Bronchial epithelial cell (primary cell): ENCODE measurements at regions not wholly inside any gene's neighbourhood (a gene's known extent, or its start where the extent isn't known, plus 50 kb on each side); places are given as distances from the start of the nearest gene placed in this dataset.

ENCODE experiments used
- DNase-seq: peaks from one replicate; pipeline ENCODE4 v3.0.0-alpha.2; 2010; ENCODE audit warnings: low read depth
- FAIRE-seq: peaks from 2 replicates; lab custom pipeline; 2011; peaks lifted over from hg19 to GRCh38; lab: Jason Lieb, UNC
- H3K27me3 ChIP-seq: 2 replicates; pipeline ENCODE4 v1.5.1; 2011; ENCODE audit warnings: low read length; ENCODE audit not compliant: control insufficient read depth, insufficient read depth
- H3K36me3 ChIP-seq: 2 replicates; pipeline ENCODE4 v1.5.1; 2011; ENCODE audit warnings: low read length; ENCODE audit not compliant: control insufficient read depth, insufficient read depth
- H3K4me3 ChIP-seq: 2 replicates; pipeline ENCODE4 v1.5.1; 2011; ENCODE audit warnings: mild to moderate bottlenecking, low read depth, low read length, control low read depth
- CTCF ChIP-seq: IDR thresholded peaks from 2 replicates; pipeline ENCODE4 v1.5.1; 2011; ENCODE audit warnings: mild to moderate bottlenecking, moderate library complexity, low read length, control low read depth, inconsistent platforms; ENCODE audit not compliant: insufficient read depth, severe bottlenecking

GRCh38 chr14:100391173-100391572 lies 68.0 kb downstream of the SLC25A47 start:
- no peak for FAIRE-seq
- DNase-seq: no peak

GRCh38 chr14:100391724-100392123 lies 68.6 kb downstream of the SLC25A47 start:
- H3K27me3 ChIP-seq: no peaks in the 10 kb centered on the region
- FAIRE-seq (no peak), DNase-seq (no peak)
- no peak overlapping the region for H3K4me3 ChIP-seq
- no peak for TF ChIP-seq CTCF
- H3K36me3 ChIP-seq: peaks cover 3% of the 10 kb centered on the region

More at GRCh38 chr14:100391173-100391572, 68.0 kb downstream of the SLC25A47 start:
- no peak overlapping the region for H3K4me3 ChIP-seq
- no peaks in the 10 kb centered on the region for H3K27me3 ChIP-seq
- H3K36me3 ChIP-seq: peaks cover 3% of the 10 kb centered on the region
- TF ChIP-seq CTCF: no peak

- H3K27me3 ChIP-seq: no peaks in the 10 kb centered on the region
- H3K4me3 ChIP-seq: no peak overlapping the region
- DNase-seq: no peak
- H3K36me3 ChIP-seq: peaks cover 3% of the 10 kb centered on the region
- TF ChIP-seq CTCF: no peak
- FAIRE-seq: no peak
These were observed 69.2 kb downstream of the SLC25A47 start for GRCh38 chr14:100392356-100392755.

GRCh38 chr14:100393362-100393761 lies 70.2 kb downstream of the SLC25A47 start:
- Histone ChIP-seq H3K4me3 (no peak overlapping the region), H3K36me3 (peaks cover 3% of the 10 kb centered on the region), H3K27me3 (no peaks in the 10 kb centered on the region)
- TF ChIP-seq CTCF: no peak
- DNase-seq (no peak), FAIRE-seq (no peak)

GRCh38 chr14:100393906-100394732 lies 71.0 kb downstream of the SLC25A47 start:
- FAIRE-seq (no peak), DNase-seq (no peak)
- TF ChIP-seq CTCF: no peak
- Histone ChIP-seq H3K4me3 (no peak overlapping the region), H3K36me3 (peaks cover 3% of the 10 kb centered on the region), H3K27me3 (no peaks in the 10 kb centered on the region)
